HG03159 (cell line): ENCODE measurements at regions not wholly inside any gene's neighbourhood (a gene's known extent, or its start where the extent isn't known, plus 50 kb on each side); places are given as distances from the start of the nearest gene placed in this dataset.

Source experiments
- ATAC-seq: cut with Tn5 transposase; IDR thresholded peaks from one replicate; pipeline ENCODE4 v1.9.1; 2021; ENCODE audit warnings: mild to moderate bottlenecking, moderate library complexity; ENCODE audit not compliant: unreplicated experiment

DNA sequence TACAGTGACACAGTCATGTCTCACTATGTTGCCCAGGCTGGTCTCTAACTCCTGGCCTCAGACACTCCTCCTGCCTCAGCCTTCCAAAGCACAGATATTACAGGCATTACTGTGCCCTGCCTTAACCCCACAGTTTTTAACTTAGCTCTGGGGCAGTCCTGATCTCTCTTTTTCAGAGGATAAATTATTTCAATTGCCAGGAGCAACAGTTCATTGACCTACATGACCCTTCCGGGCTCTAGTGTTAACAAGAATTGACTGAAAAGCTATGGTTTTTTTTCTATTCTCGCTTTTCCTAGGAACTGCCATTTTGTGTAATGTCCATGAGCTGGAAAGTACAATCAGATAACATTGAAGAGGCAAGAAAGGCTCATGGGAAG lies 92.8 kb downstream of the HNRNPLL start:
- no peak for ATAC-seq

DNA sequence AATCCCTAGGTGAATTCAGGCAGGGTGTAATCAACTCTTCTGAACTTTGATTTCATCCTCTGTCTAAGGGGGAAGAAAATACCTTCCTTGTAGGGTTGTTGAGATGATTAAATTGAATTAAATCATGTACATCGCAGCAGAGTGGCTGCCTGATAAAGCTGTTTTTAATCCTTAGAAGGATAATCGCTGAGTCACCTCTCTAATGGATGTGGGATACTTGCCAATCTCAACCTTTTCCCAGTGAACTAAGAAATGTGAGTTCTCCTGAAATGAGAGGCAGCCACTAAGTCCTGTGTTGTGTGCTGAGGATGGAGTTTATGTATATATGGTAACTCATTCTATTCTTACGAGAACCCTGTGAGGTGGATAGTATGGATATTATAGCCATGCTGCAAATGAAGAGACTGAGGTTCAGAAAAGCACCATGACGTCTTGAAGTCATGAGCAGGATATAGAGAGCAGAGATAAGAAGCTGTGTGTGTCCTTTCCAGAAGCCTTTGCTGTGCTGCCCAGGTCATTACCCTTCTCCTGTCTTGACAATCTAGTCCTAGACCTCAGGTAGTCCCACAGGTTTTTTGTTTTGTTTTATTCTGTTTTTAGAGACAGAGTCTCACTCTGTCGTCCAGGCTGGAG lies 93.3 kb downstream of the HNRNPLL start:
- no peak for ATAC-seq

DNA sequence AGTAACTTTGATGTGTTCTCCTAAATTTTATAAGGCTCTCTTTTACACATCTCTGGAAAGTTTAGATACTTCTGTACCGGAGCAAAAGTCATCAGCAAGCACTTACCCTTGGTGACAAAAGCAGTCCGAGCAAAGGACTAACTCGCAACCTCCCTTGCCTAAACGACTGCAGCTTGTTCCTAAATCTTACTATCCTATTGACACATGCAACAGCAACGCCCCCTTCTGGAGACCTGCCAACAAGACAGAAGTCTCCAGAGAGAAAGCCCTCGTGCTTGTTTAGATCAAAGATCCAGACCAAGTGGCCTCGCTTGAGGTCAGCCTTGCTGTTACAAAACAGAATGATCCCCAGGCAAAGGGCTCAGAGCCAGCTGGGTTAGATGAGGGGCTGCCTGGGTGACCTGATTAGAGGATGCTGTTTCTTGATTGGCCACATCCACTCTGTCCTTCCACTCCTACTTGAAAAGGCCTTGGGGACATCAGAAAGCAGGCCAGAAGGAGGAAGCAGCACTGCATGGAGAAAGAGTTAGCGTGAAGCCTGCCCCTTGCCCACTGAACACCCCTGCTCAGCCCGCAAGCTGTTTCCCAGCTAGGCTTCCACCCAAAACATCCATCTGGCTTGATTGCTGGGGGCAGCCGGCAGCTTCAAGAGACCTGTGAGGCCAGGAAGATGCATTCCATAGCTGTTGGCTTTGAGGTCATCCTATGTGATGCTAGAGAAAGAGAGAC lies 94.3 kb downstream of the HNRNPLL start:
- ATAC-seq = peak; percentile 64

DNA sequence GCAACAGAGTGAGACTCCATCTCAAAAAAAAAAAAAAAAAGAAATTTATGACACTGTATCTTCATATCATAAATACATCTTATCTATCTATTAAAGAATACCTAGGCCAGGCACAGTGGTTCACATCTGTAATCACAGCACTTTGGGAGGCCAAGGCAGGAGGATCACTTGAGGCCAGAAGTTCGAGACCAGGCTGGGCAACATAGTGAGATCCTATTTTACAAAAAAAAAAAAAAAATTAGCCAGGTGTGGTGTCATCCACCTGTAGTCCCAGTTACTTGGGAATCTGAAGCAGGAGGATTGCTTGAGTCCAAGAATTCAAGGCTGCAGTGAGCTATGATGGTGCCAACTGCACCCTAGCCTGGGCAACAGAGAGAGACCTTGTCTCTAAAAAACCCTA lies 95.0 kb downstream of the HNRNPLL start:
- ATAC-seq = no peak

DNA sequence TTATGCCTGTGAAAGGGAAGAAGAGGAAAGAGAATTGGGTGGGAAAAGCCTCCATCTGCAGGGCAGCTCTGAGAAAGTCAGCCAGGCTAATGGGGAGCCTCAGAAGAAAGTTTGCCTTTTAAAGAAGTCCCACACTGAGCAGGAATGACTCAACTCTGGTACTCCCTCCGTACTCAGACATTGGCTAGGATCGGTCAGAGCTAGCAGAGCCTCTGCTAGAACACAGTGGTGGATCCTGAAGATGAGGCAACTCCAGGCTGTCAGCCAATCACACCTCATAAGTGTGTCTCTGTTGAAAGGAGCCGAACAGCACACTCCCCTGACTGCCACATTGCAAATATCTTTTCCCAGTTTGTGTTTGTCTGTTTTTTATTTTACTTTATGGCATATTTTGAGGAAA lies 96.9 kb downstream of the HNRNPLL start:
- ATAC-seq = no peak

DNA sequence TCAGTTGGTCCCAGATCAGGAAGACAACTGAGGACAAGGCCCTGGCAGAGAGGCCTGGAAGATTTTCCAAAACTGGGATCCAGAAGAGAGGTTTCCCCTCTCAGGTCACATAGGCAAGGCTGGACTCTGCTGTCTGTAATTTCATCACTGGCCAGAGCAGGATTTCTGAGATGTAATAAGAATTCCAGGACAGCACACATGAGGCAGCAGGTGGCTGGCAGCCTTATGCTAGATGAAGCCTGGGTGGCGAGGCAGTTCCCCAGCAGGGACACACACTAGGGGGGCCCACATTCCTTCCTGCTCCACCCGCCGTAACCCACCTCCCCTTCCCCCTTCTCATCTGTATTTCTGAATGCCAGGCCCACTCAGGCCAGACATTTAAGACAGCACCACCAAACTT lies 98.6 kb downstream of the HNRNPLL start:
- no peak for ATAC-seq

DNA sequence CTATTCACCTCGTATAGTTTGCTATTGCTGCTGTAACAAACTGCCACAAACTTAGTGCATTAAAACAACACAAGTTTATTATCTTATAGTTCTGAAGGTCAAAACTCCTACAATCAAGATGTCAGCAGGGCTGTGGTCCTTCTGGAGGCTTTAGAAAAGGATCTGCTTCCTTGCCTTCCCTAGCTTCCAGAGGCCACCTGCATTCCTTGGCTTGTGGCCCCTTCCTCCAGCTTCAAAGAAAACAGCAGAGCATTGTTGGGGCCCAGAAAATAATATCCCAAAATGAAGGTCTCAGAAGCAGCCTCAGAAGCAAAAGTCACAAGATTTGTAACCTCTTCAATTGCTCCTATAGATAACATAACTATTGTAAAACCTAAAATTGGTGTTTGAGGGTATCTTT lies 100.6 kb downstream of the HNRNPLL start:
- no peak for ATAC-seq

DNA sequence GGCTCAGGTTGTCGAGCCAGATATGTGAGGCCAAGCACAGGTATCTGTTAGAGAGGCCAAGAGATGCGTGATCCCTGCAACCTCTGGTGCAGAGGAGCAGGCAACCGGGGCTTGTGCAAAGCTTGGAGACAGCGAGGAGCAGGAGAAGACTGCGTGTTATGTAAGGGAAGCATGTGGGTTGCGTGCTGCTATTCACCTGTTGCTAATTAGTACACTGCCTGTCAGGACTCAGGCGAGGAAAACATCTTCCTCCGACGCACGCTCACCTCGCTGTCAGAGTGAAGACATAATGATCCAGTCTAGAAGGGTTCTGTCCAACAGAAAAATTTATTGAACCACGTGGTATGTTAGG lies 102.5 kb downstream of the HNRNPLL start:
- no peak for ATAC-seq

DNA sequence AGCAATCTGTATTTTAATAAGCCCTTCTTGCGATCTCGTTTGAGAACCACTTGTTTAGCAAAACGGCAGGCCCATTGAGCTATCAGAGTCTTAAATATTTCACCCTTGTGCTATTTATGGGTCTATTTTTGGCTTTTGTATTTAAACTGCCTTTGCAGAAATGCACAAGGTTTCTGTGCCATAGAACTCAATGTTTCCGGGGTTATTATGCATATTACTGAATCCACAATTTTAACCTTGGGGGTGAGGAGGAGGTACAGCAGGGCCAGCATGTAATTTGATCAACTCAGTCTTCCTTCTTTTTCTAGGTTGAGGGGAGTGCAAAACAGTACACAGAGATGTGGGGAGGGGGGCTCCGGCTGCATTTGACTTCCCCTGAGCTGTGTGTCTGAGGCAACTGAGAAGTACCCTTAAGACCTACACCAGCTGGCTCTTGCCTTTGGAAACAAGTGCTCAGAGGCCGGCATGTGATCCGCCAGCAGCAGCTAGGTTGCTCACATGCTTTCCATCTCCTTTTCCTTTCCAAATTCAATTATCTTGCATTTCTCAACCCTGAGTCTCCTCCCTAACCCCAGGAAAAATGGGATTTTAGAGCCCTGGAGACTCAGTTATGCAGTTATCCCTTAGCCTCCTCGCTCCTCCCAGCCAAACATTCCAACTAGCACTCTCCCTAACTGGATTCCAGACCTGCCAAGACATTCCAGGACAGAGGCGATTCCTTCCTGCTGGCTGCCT lies 103.0 kb downstream of the HNRNPLL start:
- ATAC-seq = no peak

DNA sequence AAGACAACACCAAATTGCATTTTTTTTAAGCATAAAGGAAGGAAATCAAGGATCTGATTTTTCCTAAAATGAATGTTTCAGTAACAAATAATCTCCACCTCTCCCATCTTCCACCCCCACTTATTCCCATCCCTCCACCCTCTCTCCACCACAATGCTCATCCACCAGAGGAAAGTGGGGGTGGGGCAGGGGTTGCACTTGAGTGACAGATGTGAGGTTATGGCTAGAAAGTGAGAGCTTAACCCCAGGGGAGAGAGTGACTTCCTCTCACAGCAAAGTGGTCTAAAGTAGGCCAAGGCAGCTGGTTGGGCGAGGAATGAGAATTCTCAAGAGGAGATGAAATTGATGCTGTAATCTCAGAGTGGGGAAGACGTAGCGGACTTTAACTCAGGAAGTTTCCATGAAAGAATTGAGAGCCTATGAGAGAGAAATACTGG lies 104.7 kb downstream of the HNRNPLL start:
- no peak for ATAC-seq

DNA sequence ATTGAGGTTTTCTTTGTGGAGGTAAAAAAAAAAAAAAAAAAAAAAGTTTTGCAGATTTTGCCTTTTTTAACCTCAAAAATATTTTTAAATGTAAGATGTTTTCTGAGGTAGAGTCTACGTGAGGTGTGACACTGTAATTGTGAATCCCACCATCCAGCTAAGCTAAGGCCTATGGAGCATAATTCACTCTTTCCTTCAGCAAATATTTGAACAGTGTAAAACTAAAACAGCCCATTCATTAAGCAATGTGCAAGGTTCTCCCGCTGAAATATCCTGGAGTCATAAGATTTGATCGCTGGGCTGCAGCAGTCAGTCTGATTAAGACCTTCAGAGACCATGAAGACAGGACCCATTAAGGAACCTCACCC lies 105.1 kb downstream of the HNRNPLL start:
- no peak for ATAC-seq

DNA sequence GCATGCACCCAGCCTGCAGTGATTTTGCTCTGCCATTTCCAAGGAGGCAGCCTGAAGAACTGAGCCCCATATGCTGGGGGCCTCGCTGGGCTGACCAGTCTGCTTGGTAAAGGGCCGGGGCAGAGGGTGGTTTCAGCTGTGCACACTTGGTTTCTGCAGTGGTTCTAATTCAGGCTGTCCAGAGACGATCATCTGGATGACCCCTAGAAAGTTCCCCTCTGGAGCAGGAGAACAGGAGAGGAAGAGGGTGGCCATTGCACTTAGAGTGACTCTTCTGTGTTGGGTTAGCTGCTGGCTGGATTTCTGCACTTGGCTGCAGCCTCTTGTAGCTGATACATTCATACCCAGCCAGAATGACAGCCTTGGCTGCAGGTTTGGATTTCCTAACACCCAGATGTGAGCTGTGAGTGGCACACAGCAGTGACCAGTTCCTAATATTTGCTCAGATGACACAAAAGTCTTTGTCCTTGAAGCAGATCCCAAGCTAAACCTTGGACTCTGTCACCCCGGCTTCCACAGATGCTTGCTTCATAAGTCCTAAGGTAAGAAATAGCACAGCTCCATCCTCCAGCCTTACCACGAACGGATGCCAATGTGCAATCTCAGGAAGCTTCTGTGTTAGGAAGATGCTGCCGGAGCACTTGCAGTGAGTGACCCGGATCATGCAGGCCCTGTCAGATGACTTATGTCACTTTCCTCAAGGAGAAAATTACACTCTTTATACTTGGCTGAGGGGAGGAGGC lies 105.6 kb downstream of the HNRNPLL start:
- no peak for ATAC-seq

DNA sequence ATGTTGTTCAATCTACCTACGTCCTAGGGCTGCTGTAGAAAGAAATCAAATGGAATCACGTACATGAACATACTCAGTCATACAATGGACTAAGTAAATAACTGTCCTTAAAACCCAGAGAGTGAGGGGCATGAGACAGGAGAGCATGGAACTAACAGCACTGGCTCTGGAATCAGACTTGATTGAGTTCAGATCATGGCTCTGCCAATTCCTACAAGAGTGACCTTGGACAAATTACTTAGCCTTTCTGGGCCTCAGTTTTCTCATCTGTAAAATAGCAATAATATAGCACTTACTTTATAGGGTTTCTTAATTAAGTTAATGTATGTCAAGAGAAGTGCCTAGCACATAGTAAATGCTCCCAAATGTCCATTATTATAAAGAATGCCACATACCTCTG lies 106.8 kb downstream of the HNRNPLL start:
- no peak for ATAC-seq

DNA sequence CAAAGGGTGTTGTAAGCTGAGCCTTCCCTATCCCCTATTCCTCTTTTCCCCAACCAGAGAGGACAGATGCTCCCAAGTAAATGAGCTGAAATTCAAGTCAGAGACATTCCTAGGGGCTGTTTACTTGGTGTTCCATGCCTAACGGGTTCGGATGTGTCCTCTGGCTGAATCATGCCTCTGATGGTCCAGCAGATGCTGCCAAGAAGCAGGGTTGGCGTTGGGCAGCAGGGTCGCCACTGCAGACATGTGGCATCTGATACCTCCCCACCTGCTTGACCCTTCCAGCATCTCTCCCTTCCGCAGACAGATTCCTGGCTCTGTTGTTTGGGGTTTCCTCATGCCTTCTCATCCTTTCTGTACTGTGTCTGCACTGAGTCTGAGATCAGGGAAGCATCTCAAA lies 108.3 kb downstream of the HNRNPLL start:
- ATAC-seq = no peak

DNA sequence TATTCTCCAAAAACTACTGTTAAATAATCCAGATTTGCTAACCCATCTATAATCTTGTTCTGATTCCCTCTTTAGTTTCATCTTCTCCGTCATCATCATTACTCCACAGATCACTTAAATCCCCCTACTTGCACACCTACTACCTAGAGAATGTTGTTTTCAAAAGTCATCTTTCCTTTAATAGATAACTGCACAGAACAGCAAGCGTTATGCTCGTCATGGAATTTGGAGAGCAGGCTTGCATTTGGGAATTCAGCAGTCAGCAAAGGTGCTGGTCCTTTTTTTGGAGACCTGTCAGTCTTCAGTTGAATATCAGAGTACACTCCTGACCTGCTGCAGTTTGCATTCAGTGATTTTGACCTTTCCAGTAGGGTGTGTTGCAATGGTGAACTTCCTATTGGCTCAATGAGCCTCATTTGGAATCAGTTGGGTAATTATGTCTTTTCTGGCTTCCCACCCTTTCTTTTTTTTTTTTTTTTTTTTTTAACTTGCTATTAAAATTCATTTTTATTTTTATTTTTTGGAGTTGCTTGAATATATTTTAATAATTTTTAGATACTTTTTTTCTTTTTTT lies 110.6 kb downstream of the HNRNPLL start:
- ATAC-seq = no peak

DNA sequence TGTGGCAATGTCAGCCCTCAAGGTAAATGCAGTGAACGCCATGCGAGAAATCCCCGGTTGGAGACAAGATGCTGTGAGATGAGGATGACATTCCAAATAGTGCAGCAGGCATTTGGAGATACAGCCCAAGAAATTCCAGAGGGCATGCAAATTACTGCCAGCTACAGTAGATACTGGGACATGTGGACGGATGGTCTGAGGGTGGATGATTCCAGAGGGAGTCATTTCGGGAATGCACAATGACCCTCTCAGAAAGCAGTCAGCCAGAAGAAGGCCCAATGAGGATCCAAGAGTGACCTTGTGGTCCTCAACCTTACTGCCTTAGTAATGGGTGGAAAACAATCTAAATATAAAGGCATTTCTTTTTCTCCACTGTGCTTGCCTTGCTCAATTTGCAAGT lies 111.3 kb downstream of the HNRNPLL start:
- no peak for ATAC-seq

DNA sequence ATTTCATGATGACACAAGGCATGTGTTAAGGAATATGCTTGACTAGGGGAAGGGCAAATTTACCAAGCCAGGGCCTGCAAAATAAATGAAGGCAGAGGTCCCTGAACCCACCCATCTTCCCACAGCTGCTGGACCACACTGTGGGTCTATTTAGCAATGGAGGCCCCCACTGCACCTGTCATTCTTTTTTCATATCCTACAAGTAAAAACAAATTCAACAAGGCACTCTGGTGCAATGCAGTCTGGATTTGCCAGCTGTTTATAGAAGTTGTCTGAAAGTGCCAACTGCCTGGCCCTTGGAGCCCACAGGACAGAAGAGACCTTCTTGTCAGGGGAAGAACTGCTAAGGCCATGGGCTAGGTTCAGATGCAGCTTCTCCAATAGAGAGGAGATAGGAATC lies 112.8 kb upstream of the ATL2 start:
- ATAC-seq = no peak

DNA sequence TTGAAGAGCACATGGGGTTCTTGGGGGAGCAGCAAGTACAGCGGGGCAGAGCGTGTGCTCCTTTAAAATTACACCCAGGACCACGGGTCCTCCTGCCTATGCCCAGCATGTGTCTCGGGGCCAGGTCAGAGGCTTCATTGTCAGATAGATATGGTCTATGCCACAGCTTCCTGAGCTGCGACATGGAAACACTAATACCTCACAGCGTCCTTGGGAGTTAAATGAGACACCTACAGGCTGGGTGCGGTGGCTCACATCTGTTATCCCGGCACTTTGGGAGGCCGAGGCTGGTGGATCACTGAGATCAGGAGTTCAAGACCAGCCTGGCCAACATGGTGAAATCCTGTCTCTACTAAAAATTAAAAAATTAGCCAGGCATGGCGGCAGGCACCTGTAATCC lies 110.8 kb upstream of the ATL2 start:
- ATAC-seq = no peak

DNA sequence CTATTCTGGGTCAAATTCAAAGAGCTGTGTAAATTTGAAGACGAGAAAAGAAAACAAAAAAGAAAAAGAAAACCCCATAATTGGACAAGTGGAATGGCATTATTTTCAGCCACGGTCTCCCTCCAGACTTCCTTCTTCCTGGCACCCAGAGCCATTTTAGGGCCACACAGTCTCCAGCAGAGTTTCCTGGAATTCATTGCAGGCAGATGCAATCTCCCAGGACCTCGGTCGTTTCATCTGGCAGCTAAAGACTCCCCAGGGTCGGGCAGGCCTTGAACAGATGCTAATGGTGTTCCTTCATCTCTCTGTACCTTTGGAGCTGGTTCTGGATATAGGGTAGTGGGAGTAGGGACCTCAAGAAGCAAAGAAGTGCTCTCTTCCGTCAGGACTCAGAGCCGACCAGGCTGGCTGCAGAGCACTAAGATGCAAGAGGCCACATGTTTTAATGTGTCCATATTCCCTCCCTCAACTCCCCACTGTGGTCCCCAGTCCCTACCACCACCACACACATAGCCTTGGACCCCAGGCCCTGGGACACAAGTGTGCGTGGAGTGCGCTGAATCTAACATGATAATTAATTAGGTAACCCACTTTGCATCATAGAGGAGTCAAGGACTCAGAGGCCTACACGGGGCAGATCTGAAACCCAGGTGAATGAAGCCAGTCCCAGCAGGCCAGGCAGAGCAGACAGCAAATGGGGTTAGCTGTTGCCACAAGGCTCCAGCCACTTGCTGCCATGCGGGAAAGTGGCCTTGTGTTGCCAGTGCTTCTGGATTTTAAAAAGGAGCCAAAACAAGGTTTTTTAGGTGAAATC lies 109.3 kb upstream of the ATL2 start:
- ATAC-seq = no peak

DNA sequence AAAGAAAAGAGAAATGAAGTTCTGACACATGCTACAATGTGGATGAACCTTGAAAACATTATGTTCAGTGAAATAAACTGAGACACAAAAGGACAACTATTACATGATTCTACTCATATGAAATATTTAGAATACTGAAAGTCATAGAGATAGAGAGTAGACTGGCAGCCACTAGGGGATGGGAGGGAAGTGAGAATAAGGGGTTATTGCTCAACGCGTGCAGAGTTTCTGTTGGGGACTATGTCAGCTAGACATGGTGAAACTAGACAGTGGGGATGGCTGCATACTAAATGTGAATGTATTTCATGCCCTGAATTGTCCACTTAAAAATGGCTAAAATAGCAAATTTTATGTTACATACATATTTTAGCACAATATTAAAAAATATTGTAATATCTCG lies 108.7 kb upstream of the ATL2 start:
- peak; percentile 95 for ATAC-seq

DNA sequence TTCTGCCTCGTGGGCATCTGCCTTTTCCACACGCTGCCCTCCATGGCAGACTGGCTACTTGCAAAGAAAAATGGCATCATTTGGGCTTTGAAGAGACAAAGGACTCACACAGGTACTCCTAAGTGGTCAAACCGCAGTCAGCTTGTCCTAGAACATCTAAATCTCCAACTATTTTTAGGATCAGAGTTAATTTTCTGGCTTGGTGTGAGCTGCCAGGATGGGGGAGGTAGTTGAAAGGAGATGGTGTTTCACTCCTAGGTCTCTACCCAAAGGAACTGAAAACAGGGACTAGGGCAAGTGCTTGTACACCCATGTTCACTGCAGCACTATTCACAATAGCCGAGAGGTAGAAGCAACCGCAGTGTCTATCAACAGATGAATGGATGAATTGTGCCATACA lies 107.9 kb upstream of the ATL2 start:
- ATAC-seq = no peak
